Subcutaneous abdominal adipose tissue (tissue), 5 donors: ENCODE measurements at regions not wholly inside any gene's neighbourhood (a gene's known extent, or its start where the extent isn't known, plus 50 kb on each side); places are given as distances from the start of the nearest gene placed in this dataset.

Source experiments
- H3K27ac ChIP-seq: one replicate; pipeline ENCODE4 v1.7.0; 2013; ENCODE audit warnings: low read depth, mild to moderate bottlenecking, inconsistent platforms, low read length, moderate library complexity
- H3K27me3 ChIP-seq, 5 donors: one replicate each; pipeline ENCODE4 v1.7.0; 2013; ENCODE audit warnings: low read length in 5 of 5, inconsistent platforms in 1 of 5; ENCODE audit not compliant: control insufficient read depth in 5 of 5, insufficient read depth in 4 of 5
- H3K36me3 ChIP-seq, 5 donors: one replicate each; pipeline ENCODE4 v1.7.0; 2013; ENCODE audit warnings: low read length in 5 of 5; ENCODE audit not compliant: control insufficient read depth in 5 of 5, insufficient read depth in 5 of 5
- H3K4me1 ChIP-seq, 5 donors: one replicate each; pipeline ENCODE4 v1.7.0; 2013; ENCODE audit warnings: low read length in 5 of 5, mild to moderate bottlenecking in 3 of 5, moderate library complexity in 1 of 5; ENCODE audit not compliant: control insufficient read depth in 5 of 5, insufficient read depth in 5 of 5
- H3K4me3 ChIP-seq, 5 donors: one replicate each; pipeline ENCODE4 v1.7.0; 2013; ENCODE audit warnings: low read length in 5 of 5, low read depth in 1 of 5
- H3K9ac ChIP-seq, 5 donors: one replicate each; pipeline ENCODE4 v1.7.0; 2013; ENCODE audit warnings: low read length in 5 of 5, mild to moderate bottlenecking in 4 of 5, moderate library complexity in 3 of 5
- H3K9me3 ChIP-seq, 5 donors: one replicate each; pipeline ENCODE4 v1.7.0; 2013; ENCODE audit warnings: low read length in 5 of 5; ENCODE audit not compliant: control insufficient read depth in 5 of 5
- donor health status: healthy.
- donor health status: healthy.
- donor health status: healthy.
- donor health status: healthy.
- donor health status: healthy.

- Histone ChIP-seq H3K4me3 (no peak overlapping the region), H3K27me3 (peaks cover 0 to 4% (median under 1%) of the 10 kb centered on the region in 5 donors), H3K36me3 (no peaks in the 10 kb centered on the region), H3K9ac (no peak overlapping the region), H3K4me1 (no peaks in the 10 kb centered on the region), H3K27ac (no peak overlapping the region), H3K9me3 (peaks cover 0 to 11% (median 5%) of the 10 kb centered on the region in 5 donors)
Observed at GRCh38 chr13:111550062-111550461, 229.6 kb downstream of the TEX29 start.

DNA sequence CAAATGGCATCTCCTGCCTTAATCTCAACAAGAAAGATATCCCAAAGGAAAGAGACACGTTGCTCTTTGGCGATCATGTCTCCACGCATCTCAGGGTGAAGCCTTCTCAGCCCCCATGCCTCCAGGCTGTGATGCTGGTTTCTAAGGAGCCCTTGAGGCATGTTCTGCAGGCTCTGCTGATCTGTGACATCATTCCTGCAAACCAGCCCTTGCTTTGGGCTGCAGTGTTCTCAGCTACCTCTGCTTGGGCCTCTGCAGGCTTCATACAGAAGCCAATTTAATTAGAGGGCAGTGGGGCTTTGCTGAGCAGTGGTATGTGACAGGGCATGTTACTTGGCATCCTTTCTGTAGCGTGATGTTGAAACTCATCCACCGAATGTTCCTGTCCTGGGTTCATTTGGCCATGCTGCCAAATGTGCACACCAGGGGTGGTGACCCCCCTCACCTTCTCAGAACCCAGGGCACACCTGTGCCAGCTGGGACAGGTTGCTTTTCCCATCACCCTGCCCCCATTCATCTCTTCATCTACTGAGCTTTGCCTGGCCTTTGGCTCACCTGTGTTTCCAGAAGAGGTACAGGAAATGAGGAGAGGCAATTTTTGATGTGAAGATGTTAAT is 230.9 kb downstream of the TEX29 start:
- peaks cover 0 to 1% (median 0%) of the 10 kb centered on the region in 5 donors for H3K9me3 ChIP-seq
- peaks cover 0 to 10% (median 4%) of the 10 kb centered on the region in 5 donors for H3K27me3 ChIP-seq
- no peak overlapping the region for H3K27ac ChIP-seq
- H3K36me3 ChIP-seq: no peaks in the 10 kb centered on the region
- no peak overlapping the region for H3K4me3 ChIP-seq
- H3K9ac ChIP-seq: no peak overlapping the region
- no peaks in the 10 kb centered on the region for H3K4me1 ChIP-seq

GRCh38 chr13:111552891-111553655 is 232.6 kb downstream of the TEX29 start:
- Histone ChIP-seq H3K4me1 (no peaks in the 10 kb centered on the region), H3K4me3 (no peak overlapping the region), H3K27me3 (peaks cover 0 to 10% (median 4%) of the 10 kb centered on the region in 5 donors), H3K27ac (no peak overlapping the region), H3K9ac (no peak overlapping the region), H3K9me3 (no peaks in the 10 kb centered on the region), H3K36me3 (no peaks in the 10 kb centered on the region)

DNA sequence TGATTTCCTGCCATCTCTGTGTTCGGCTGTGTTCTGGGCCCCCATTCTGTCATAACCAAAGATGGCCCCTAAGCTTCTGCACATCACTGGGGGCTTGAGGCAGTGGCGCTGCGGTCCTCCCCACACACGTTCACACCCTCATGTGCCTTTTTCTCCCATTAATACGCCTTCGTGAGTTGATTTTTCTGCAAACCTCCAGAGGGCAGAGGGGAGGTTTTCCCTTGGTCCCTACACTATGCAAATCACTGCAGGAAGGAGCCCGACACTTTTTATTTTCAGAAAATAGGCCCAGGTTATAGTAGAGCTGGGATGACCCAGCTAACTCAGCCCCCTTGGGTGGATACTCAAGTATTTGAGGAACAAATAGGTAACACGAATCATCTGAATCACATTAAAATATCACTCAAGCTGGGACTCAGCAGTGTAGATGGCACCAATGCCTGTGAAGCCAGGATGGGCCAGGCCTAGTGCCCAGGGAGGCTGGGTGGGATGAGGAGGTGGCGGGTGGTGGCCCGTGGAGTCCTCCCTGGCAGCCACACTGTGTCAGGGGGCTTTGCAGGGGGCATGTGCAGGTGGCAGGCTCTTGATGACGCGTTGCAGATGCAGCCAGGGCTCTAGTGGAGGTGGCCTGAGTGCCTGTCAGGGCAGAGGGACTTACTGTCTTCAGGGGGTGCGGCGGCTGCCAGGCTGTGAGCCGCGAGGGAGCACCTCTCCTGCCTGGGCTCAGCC is 234.3 kb downstream of the TEX29 start:
- H3K9me3 ChIP-seq: no peaks in the 10 kb centered on the region
- no peaks in the 10 kb centered on the region for H3K36me3 ChIP-seq
- peaks cover 0 to 13% (median 7%) of the 10 kb centered on the region in 5 donors for H3K27me3 ChIP-seq
- H3K4me1 ChIP-seq: no peaks in the 10 kb centered on the region
- no peak overlapping the region for H3K9ac ChIP-seq
- H3K4me3 ChIP-seq: no peak overlapping the region
- no peak overlapping the region for H3K27ac ChIP-seq

- Histone ChIP-seq H3K27me3 (peaks cover 0 to 16% (median 12%) of the 10 kb centered on the region in 5 donors), H3K27ac (no peak overlapping the region), H3K9me3 (no peaks in the 10 kb centered on the region), H3K4me3 (no peak overlapping the region), H3K36me3 (no peaks in the 10 kb centered on the region), H3K9ac (no peak overlapping the region), H3K4me1 (no peaks in the 10 kb centered on the region)
Observed at GRCh38 chr13:111555268-111555808, 234.9 kb downstream of the TEX29 start.

DNA sequence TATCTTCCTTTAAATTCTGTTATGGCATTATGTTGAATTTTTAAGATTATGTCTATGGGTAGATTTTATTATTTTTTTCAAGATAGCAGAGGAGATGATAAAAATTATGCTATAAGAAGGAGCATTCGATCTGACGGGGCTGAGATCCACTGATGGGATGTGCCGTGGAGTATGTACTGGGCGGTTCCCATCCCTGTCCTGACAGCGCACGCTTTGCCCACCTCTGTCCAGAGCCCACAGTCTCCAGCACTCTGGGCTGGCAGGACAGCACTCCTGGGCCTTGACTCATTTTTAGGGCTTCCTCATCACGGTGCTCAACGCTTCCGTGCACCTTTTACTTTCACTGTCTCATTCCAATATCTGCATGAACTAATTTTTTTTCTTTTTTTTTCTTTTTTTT is 235.5 kb downstream of the TEX29 start:
- Histone ChIP-seq H3K36me3 (no peaks in the 10 kb centered on the region), H3K4me3 (no peak overlapping the region), H3K9me3 (no peaks in the 10 kb centered on the region), H3K27ac (no peak overlapping the region), H3K4me1 (no peaks in the 10 kb centered on the region), H3K27me3 (peaks cover 0 to 16% (median 12%) of the 10 kb centered on the region in 5 donors), H3K9ac (no peak overlapping the region)

GRCh38 chr13:111556496-111556895 is 236.1 kb downstream of the TEX29 start:
- Histone ChIP-seq H3K4me3 (no peak overlapping the region), H3K4me1 (no peaks in the 10 kb centered on the region), H3K9me3 (no peaks in the 10 kb centered on the region), H3K27me3 (peaks cover 0 to 16% (median 9%) of the 10 kb centered on the region in 5 donors), H3K9ac (no peak overlapping the region), H3K36me3 (no peaks in the 10 kb centered on the region), H3K27ac (no peak overlapping the region)

- Histone ChIP-seq H3K27ac (no peak overlapping the region), H3K27me3 (peaks cover 0 to 19% (median 13%) of the 10 kb centered on the region in 5 donors), H3K9ac (no peak overlapping the region), H3K36me3 (no peaks in the 10 kb centered on the region), H3K9me3 (no peaks in the 10 kb centered on the region), H3K4me3 (no peak overlapping the region), H3K4me1 (no peaks in the 10 kb centered on the region)
Observed at GRCh38 chr13:111557921-111558699, 237.7 kb downstream of the TEX29 start.

- Histone ChIP-seq H3K36me3 (no peaks in the 10 kb centered on the region), H3K27ac (no peak overlapping the region), H3K9me3 (no peaks in the 10 kb centered on the region), H3K27me3 (peaks cover 0 to 22% (median 15%) of the 10 kb centered on the region in 5 donors), H3K4me1 (no peaks in the 10 kb centered on the region), H3K9ac (no peak overlapping the region), H3K4me3 (no peak overlapping the region)
Observed at GRCh38 chr13:111558700-111559088, 238.3 kb downstream of the TEX29 start.
